NAMALWA (cell line): ENCODE measurements at regions not wholly inside any gene's neighbourhood (a gene's known extent, or its start where the extent isn't known, plus 50 kb on each side); places are given as distances from the start of the nearest gene placed in this dataset.

ENCODE experiments used
- DNase-seq: peaks from one replicate; pipeline ENCODE4 v3.0.0-alpha.2; 2015; ENCODE audit warnings: low spot score

- no peak for DNase-seq
Measured at GRCh38 chr3:22893644-22894325, 309.3 kb upstream of the UBE2E2 start.

DNA sequence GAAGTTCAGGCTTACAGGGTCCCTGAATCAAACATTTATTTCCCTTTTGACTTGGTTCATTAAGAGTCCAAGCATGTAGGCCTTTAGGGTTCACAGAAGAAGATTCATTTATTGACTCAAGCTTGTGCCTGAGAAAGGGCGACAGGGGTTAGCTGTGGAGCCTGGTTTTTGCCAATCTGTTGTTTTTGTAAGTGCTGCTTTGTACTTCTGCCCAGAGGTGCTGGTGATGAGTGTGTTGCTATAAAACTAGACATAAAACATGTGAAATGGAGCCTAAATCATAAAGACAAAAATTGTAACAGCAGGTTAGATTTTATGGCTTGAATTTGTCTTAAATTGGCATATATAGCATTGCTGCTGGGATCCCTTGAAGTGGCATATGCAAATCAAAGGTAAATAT is 308.3 kb upstream of the UBE2E2 start:
- no peak for DNase-seq

DNA sequence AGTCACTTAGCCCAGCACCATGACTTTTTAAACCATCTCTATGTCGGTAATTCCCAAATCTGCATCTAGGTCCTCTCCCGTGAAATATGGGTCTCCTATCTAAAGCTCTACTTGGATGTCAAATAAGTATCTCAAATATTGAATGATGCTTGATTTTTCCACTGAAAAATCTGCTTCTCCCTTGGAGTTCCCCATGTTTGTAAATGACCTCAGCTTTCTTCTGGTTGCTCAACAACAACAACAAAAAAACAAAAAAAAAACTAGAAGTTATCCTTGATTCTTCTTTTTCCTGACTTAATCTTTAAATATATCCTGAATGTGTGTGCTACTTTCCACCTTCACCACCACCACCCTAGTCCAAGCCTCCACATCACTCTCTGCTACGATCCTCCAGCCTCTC is 307.5 kb upstream of the UBE2E2 start:
- no peak for DNase-seq

DNA sequence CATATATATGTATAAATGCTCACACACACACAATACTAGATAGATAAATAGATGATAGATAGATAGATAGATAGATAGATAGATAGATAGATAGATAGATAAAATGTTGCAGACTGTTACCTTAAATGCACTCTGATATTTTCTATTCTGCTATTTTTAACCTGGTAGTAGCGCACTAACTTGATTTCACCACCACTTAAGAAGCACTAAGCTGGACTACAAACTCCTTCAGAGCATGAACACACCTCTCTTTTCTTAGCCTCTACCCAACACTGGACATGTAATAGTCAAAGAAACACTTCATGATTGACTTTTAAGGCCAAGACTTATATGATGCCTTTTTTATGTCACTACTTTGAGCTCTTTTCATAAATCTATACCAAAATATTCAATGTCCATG is 304.6 kb upstream of the UBE2E2 start:
- no peak for DNase-seq

DNA sequence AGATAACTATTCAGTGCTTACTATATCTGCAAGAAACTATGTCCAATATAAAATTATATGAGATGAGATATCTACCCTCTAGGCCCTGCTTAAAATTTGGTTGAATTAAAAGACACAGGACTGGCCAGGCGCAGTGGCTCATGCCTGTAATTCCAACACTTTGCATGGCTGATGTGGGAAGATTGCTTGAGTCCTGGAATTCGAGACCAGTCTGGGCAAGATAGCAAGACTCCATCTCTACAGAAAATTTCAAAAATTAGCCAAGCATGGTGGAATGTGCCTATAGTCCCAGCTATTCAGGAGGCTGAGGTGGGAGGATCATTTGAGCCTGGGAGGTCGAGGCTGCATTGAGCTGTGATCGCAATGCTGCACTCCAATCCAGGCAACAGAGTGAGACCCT is 303.7 kb upstream of the UBE2E2 start:
- DNase-seq: no peak

- DNase-seq: no peak
Measured at GRCh38 chr3:22900296-22900695, 302.8 kb upstream of the UBE2E2 start.

DNA sequence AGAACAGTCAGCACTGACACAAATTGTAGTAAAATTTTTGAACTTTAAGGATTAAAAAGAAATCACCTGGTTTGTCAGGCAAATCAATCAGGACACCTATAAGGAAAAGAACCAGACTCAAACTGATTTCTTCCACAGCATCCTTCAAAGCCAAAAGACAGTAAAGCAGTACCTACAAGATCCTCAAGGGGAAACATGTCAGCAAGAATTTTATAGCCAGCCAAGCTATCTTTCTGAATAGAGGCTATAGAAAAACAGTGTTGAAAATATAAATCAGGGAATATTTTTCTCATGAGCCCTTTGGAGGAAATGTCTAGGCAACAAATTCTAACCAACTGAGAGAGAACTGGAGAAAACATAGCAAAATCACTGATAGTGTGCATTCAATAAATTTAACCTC is 301.4 kb upstream of the UBE2E2 start:
- peak; percentile 17 for DNase-seq

- no peak for DNase-seq
Measured at GRCh38 chr3:22907161-22907780, 295.9 kb upstream of the UBE2E2 start.

- no peak for DNase-seq
Measured at GRCh38 chr3:22907796-22908195, 295.3 kb upstream of the UBE2E2 start.

GRCh38 chr3:22908989-22909507 is 294.1 kb upstream of the UBE2E2 start:
- DNase-seq: no peak

- no peak for DNase-seq
Measured at GRCh38 chr3:22916933-22917332, 286.2 kb upstream of the UBE2E2 start.

GRCh38 chr3:22920006-22920405 is 283.1 kb upstream of the UBE2E2 start:
- no peak for DNase-seq

DNA sequence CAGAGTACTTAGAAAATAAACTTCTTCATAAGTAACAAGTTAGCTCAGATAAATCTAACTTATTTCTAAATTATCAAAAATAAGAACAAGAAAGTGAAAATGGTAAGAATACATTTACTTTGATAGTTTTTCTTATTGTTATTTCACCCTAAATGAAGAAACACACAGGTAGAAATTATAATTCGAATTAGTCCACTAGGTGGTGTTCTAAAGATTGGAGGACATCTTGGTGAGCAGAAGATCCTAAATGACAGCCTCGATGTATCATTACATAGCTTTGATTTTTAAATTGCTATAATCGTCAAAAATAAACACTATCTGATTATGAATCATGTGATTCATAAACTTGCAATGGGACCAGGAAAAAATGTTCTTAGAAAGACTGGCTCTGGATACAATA is 280.8 kb upstream of the UBE2E2 start:
- peak; percentile 61 for DNase-seq

DNA sequence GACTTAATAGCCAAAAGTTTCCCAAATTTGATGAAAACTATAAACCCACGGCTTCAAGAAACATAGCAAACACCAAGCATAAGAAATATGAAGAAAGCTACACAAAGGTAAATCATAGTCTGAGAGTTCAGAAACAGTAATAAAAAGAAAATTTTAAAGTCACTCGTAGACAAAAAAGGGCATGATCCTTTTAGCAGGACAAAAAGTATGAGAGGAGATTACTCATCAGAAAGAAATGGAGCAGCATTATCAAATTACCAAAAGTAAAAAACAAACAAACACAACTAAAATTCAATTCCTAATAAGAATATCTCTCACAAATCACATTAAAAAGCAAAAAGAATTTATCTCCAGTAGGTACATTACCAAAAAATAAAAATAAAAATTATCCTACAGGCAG is 279.4 kb upstream of the UBE2E2 start:
- no peak for DNase-seq

GRCh38 chr3:22928216-22929110 is 274.7 kb upstream of the UBE2E2 start:
- DNase-seq: no peak

GRCh38 chr3:22933051-22933840 is 269.9 kb upstream of the UBE2E2 start:
- DNase-seq: no peak

- no peak for DNase-seq
Measured at GRCh38 chr3:22933841-22934116, 269.3 kb upstream of the UBE2E2 start.

- DNase-seq: no peak
Measured at GRCh38 chr3:22935040-22935439, 268.1 kb upstream of the UBE2E2 start.

DNA sequence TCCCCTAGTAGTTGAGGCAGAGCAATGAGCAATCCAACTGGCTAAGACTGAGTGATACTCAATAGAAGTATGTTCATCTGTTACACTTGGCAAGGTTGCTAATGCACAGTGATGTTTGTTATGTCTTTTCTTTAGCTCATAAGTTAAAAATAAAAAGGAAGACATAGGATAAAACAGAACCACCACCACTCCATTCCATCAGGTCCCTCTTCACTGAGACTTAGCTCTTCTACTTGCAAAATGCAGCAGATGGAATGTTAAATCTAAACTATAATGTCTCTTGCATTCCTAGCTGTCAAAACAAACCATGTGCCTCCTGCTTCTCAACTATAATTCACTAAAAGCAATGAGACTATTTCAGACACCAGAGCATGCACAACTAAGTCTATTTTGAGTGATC is 265.6 kb upstream of the UBE2E2 start:
- DNase-seq: no peak

DNA sequence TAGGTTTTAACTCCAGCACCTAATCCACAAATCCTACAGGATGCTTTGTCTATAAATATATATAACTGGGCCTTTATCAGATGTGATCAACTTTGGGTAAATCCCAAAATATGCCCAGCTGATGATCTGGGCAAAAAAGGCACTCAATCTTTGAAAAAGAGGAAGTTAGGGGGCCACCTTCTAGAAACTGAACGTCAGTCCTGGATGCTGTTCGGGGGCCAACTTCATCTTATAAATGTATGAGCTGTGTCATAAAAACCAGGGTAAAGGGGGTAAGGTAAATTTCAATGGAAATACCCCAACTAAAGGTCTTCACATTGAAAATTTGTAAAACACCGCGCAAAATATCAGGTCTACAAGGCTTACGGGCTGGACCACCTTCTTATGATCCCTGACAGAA is 264.4 kb upstream of the UBE2E2 start:
- DNase-seq: no peak

- no peak for DNase-seq
Measured at GRCh38 chr3:22939349-22939748, 263.8 kb upstream of the UBE2E2 start.

DNA sequence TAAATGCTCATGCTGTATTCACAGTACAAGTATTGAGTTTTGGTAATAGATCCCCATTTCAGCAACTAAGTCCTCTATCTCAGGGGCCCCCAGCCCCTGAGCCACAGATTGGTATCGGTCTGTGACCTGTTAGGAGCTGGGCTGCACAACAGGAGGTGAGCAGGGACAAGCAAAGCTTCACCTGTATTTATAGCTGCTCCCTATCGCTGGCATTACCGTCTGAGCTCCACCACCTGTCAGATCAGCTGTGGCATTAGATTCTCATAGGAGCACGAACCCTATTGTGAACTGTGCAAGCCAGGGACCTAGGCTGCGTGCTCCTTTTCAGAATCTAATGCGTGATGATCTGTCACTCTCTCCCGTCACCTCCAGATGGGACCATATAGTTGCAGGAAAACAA is 262.8 kb upstream of the UBE2E2 start:
- no peak for DNase-seq
